GM13977 (cell line): ENCODE measurements at regions not wholly inside any gene's neighbourhood (a gene's known extent, or its start where the extent isn't known, plus 50 kb on each side); places are given as distances from the start of the nearest gene placed in this dataset.

Experiments used
- DNase-seq: peaks from one replicate; pipeline ENCODE4 v3.0.0; 2012; ENCODE audit warnings: low spot score
- CTCF ChIP-seq: IDR thresholded peaks from 2 replicates; pipeline ENCODE4 v1.5.1; 2012; ENCODE audit warnings: mild to moderate bottlenecking, control low read depth; ENCODE audit not compliant: insufficient read depth; ENCODE audit errors: extremely low read depth, missing control alignments
- in situ Hi-C: fragments of 300-500 bp; cut with MboI; formaldehyde crosslinking; loops from one replicate; pipeline ENCODE4 v1.12.0; 2022; ENCODE audit warnings: low sequenced_read_pairs, low pct_unique_long_range_greater_than_20kb, mixed read lengths, inconsistent platforms; ENCODE audit not compliant: unreplicated experiment

GRCh38 chr16:64579712-64580111, 542.2 kb downstream of the CDH11 start:
- in situ Hi-C loops = no loop called here
- no peak for TF ChIP-seq CTCF
- no peak for DNase-seq

DNA sequence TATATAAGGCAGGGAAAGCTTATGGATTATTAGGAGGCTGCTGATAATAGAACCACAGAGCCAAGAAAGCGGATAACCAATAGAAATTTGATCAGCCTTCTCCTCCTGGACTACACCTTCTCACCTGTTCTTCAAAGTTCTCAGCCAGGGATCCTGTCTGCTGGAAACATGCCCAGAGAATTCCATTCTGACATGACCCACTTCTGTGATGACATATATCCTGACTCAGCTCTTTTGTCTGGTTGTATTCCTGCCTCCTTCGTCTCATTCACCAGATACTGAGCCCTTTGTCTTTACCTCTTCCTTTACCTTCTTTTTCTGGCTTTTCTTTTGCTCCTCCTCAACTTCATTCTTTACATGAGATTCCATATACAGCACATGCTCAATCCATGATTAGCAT, 576.1 kb downstream of the CDH11 start:
- TF ChIP-seq CTCF = no peak

DNA sequence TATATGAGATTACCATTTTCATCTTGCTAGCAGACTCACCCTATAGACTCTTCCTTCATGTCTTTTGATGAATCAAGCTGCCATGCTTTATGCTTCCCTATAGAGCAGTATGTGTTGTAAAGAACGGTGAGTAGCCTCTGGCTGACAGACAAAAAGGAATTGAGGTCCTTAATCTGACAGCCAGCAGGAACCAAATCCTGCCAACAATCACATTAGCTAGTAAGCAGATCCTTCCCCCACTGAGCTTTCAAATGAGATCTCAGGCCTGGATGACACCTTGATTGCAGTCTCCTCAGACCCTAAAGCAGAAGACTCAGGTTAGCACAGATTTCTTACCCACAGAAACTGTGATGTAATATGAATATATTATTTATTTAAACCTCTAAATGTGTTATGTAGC, 577.0 kb downstream of the CDH11 start:
- DNase-seq = no peak
- in situ Hi-C loops = no loop called here
- no peak for TF ChIP-seq CTCF

More for the DNA sequence above, 576.1 kb downstream of the CDH11 start:
- DNase-seq = no peak
- in situ Hi-C loops = no loop called here

DNA sequence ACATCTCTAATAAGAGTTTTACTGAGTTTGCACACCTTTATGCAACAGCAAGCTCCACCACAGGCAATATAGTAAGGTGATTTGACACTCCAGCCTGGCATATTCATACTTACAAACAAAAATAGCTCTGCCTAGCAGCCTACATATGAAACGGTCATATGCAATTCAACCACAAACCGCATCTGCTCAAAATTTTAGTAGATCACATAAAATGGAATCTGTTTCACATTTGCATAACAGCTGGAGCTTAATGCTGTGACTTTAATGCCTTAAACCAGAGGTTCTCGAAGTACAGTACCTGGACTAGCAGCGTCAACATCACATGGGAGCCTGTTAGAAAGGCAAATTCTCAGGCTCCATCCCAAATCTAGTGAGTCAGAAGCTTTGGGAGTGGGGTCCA, 578.4 kb downstream of the CDH11 start:
- TF ChIP-seq CTCF = no peak
- in situ Hi-C loops = no loop called here
- no peak for DNase-seq

- TF ChIP-seq CTCF = no peak
- DNase-seq = no peak
- in situ Hi-C loops = no loop called here
Observed at GRCh38 chr16:64543031-64543430, 578.8 kb downstream of the CDH11 start.

DNA sequence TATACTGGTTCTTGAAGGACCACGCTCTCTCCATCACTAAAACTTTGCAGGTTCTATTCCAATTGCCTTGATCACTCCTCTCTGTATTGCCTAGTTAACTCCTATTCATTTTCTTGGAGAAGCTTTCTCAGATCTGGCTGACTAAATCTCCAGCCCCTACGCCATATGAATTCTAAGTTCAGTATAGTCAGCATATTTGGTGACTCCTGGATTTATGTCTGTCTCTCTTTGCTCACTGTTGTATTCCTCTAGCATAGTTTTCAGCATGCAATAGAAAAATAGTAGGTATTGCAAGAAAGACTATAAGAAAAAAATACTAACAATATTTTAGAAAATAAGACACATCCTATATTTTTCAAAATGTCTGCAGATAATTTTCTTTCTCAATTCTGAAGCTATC, 579.7 kb downstream of the CDH11 start:
- DNase-seq = no peak
- in situ Hi-C loops = no loop called here
- TF ChIP-seq CTCF = no peak

DNA sequence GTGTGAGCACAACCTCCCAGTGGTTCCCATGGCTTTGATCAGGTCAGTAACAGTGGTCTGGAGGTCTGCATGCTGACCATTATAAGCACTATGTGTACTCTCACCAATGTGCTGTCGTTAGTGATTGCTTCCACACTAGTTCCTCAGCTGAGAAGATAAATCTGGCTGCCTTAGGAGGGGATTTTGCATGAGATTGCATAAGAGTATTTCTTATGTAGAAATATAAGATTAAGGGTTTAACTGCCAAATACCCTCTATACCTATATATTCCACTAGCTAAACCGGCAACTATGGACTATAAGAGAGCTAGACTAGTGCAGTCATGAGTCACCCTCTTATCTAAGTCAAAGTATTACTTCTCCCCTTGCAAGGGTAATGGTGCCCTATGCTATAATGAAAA, 580.2 kb downstream of the CDH11 start:
- DNase-seq = no peak
- in situ Hi-C loops = no loop called here
- no peak for TF ChIP-seq CTCF
